K562 (cell line): ENCODE measurements at regions not wholly inside any gene's neighbourhood (a gene's known extent, or its start where the extent isn't known, plus 50 kb on each side); places are given as distances from the start of the nearest gene placed in this dataset.

Source experiments
- ADNP ChIP-seq: fragments of 200-800 bp; sonication (Bioruptor generic); IDR thresholded peaks from 2 replicates; pipeline ENCODE4 v1.6.1; 2016; ENCODE audit warnings: missing genetic modification characterization, missing compliant biosample characterization
- GMEB1 ChIP-seq: fragments of 250-450 bp; sonication (Bioruptor Pico); IDR thresholded peaks from 2 replicates; pipeline ENCODE4 v1.4.0; 2020; ENCODE audit warnings: mild to moderate bottlenecking
- HDGF ChIP-seq: fragments of 450-650 bp; IDR thresholded peaks from 2 replicates; pipeline ENCODE4 v1.6.1; 2016
- HES1 ChIP-seq: fragments of 450-650 bp; IDR thresholded peaks from 2 replicates; pipeline ENCODE4 v1.6.1; 2016; ENCODE audit warnings: low read depth, mild to moderate bottlenecking, moderate library complexity
- HMGN3 ChIP-seq: IDR thresholded peaks from 2 replicates; pipeline ENCODE4 v1.6.1; 2011; ENCODE audit warnings: borderline replicate concordance, low read depth, mild to moderate bottlenecking, mixed read lengths, low read length; ENCODE audit not compliant: insufficient read length; ENCODE audit errors: extremely low read depth
- KLF16 ChIP-seq: IDR thresholded peaks from 2 replicates; pipeline ENCODE4 v1.6.1; 2016; ENCODE audit warnings: antibody characterized with exemption
- RERE ChIP-seq: sonication (generic); formaldehyde crosslinking; IDR thresholded peaks from 2 replicates; pipeline ENCODE4 v1.8.0; 2023; ENCODE audit warnings: missing genetic modification reagents, mild to moderate bottlenecking, borderline replicate concordance
- SNIP1 ChIP-seq: fragments of 450-650 bp; IDR thresholded peaks from 2 replicates; pipeline ENCODE4 v1.7.1; 2017; ENCODE audit warnings: low read depth, mild to moderate bottlenecking
- TRIM28 ChIP-seq: fragments of 450-650 bp; IDR thresholded peaks from 2 replicates; pipeline ENCODE4 v1.6.1; 2017
- ZNF282 ChIP-seq: sonication (generic); formaldehyde crosslinking; IDR thresholded peaks from 2 replicates; pipeline ENCODE4 v1.8.1; 2023; ENCODE audit warnings: missing genetic modification reagents
- ZNF316 ChIP-seq: fragments of 450-650 bp; IDR thresholded peaks from 2 replicates; pipeline ENCODE4 v1.6.1; 2016

- TF ChIP-seq RERE (CRISPR knock-in tag): no peak
- no peak for TF ChIP-seq KLF16
- no peak for TF ChIP-seq ADNP
- no peak for TF ChIP-seq SNIP1
- no peak for TF ChIP-seq HES1
- no peak for TF ChIP-seq HMGN3
- TF ChIP-seq HDGF: no peak
- TF ChIP-seq ZNF282 (CRISPR knock-in tag): no peak
- no peak for TF ChIP-seq TRIM28
- no peak for TF ChIP-seq GMEB1 (CRISPR knock-in tag)
- TF ChIP-seq ZNF316: no peak
Measured at GRCh38 chr15:38724827-38725226, 160.2 kb upstream of the RASGRP1 start (continued).
